Left ventricle myocardium inferior (tissue), 1 donor: ENCODE measurements at regions not wholly inside any gene's neighbourhood (a gene's known extent, or its start where the extent isn't known, plus 50 kb on each side); places are given as distances from the start of the nearest gene placed in this dataset.

ENCODE experiments used
- DNase-seq: peaks from one replicate; pipeline ENCODE4 v3.0.0-alpha.2; 2020
- H3K27ac ChIP-seq: fragments of 200-600 bp; replicated peaks from 2 replicates; pipeline ENCODE4 v1.8.0; 2021
- H3K27me3 ChIP-seq: fragments of 200-600 bp; 2 replicates; pipeline ENCODE4 v1.8.0; 2021; ENCODE audit warnings: low read depth
- H3K36me3 ChIP-seq: fragments of 200-600 bp; 2 replicates; pipeline ENCODE4 v1.8.0; 2021
- H3K4me1 ChIP-seq: fragments of 200-600 bp; 2 replicates; pipeline ENCODE4 v1.8.0; 2021
- H3K4me3 ChIP-seq: fragments of 200-600 bp; 2 replicates; pipeline ENCODE4 v1.8.0; 2021; ENCODE audit warnings: mild to moderate bottlenecking, moderate library complexity
- H3K9me3 ChIP-seq: fragments of 200-600 bp; replicated peaks from 2 replicates; pipeline ENCODE4 v1.8.0; 2021
- CTCF ChIP-seq: fragments of 200-600 bp; IDR thresholded peaks from 2 replicates; pipeline ENCODE4 v1.8.0; 2021; ENCODE audit warnings: antibody characterized with exemption, mild to moderate bottlenecking, borderline replicate concordance
- intact Hi-C: fragments of 100-400 bp; cut with micrococcal nuclease; formaldehyde crosslinking; loops from one replicate; pipeline ENCODE4 v1.11.0; 2022
- donor health status: DM: no; HTN: yes; CAD: no; lungs with severe emphysema.

- H3K4me1 ChIP-seq, result peaks cover 13% of the 10 kb centered on the region
- no peak overlapping the region for H3K4me3 ChIP-seq
- peak overlapping the region; percentile 50 for H3K27ac ChIP-seq
- intact Hi-C loops, result no loop called here
- no peaks in the 10 kb centered on the region for H3K27me3 ChIP-seq
- no peaks in the 10 kb centered on the region for H3K36me3 ChIP-seq
- no peak for DNase-seq
- TF ChIP-seq CTCF, result no peak
- H3K9me3 ChIP-seq, result no peaks in the 10 kb centered on the region
Measured at GRCh38 chr6:110528930-110529325, 52.5 kb upstream of the SLC22A16 start.

- intact Hi-C loops, result no loop called here
- Histone ChIP-seq H3K9me3 (no peaks in the 10 kb centered on the region), H3K27ac (peak overlapping the region; percentile 50), H3K36me3 (no peaks in the 10 kb centered on the region), H3K4me3 (no peak overlapping the region), H3K4me1 (peaks cover 13% of the 10 kb centered on the region), H3K27me3 (no peaks in the 10 kb centered on the region)
- TF ChIP-seq CTCF, result peak; percentile 84
- DNase-seq, result no peak
Measured at GRCh38 chr6:110528101-110528929, 51.9 kb upstream of the SLC22A16 start.

- Histone ChIP-seq H3K27ac (no peak overlapping the region), H3K9me3 (no peaks in the 10 kb centered on the region), H3K4me3 (no peak overlapping the region), H3K4me1 (peaks cover 13% of the 10 kb centered on the region), H3K27me3 (no peaks in the 10 kb centered on the region), H3K36me3 (no peaks in the 10 kb centered on the region)
- no peak for TF ChIP-seq CTCF
- intact Hi-C loops, result no loop called here
- DNase-seq, result no peak
Measured at GRCh38 chr6:110527516-110527915, 51.1 kb upstream of the SLC22A16 start.

- Histone ChIP-seq H3K27ac (no peak overlapping the region), H3K36me3 (no peaks in the 10 kb centered on the region), H3K9me3 (no peaks in the 10 kb centered on the region), H3K27me3 (no peaks in the 10 kb centered on the region), H3K4me1 (peaks cover 13% of the 10 kb centered on the region), H3K4me3 (no peak overlapping the region)
- intact Hi-C loops, result no loop called here
- TF ChIP-seq CTCF, result no peak
- no peak for DNase-seq
Measured at GRCh38 chr6:110526726-110527125, 50.3 kb upstream of the SLC22A16 start.
